A549 (cell line): ENCODE measurements at regions not wholly inside any gene's neighbourhood (a gene's known extent, or its start where the extent isn't known, plus 50 kb on each side); places are given as distances from the start of the nearest gene placed in this dataset.

Experiments
- ATAC-seq, 2 experiments: fragments of 200-7000 bp in 1 of 2; fragments of >200 bp in 1 of 2; cut with Nextera tagmentation in 1 of 2; cut with Tn5 transposase in 1 of 2; 3 replicates each; pipeline versions ENCODE4 v1.8.0 to v1.9.1; 2018 to 2020; ENCODE audit warnings: mild to moderate bottlenecking in 1 of 2, moderate library complexity in 1 of 2
- CTCF ChIA-PET: fragments of 300-600 bp; sonication (Branson Sonifier 250); formaldehyde crosslinking; extraction: SDS; loops from one replicate; lab custom pipeline; 2021; ENCODE audit warnings: antibody characterized with exemption, inconsistent platforms; lab: Yijun Ruan, JAX
- POLR2A ChIA-PET: fragments of 350-600 bp; formaldehyde crosslinking; extraction: SDS; loops from one replicate; lab custom pipeline; 2021; ENCODE audit warnings: antibody characterized with exemption, inconsistent platforms; lab: Yijun Ruan, JAX
- DNase-seq, 2 experiments: peaks; one replicate each; pipeline versions ENCODE4 v3.0.0 to v3.0.0-alpha.2; 2011 to 2016; ENCODE audit warnings: low read depth in 1 of 2, low spot score in 1 of 2
- FAIRE-seq: peaks from 2 replicates; lab custom pipeline; 2011; peaks lifted over from hg19 to GRCh38; lab: Jason Lieb, UNC
- H3K27ac ChIP-seq, 2 experiments: fragments of >200 bp; sonication (Bioruptor Twin); formaldehyde crosslinking; 3 replicates each; pipeline ENCODE4 v1.5.1; 2016 to 2017
- H3K4me1 ChIP-seq: fragments of >200 bp; sonication (Bioruptor Twin); formaldehyde crosslinking; 3 replicates; pipeline ENCODE4 v1.6.1; 2016
- H3K4me2 ChIP-seq: fragments of >200 bp; sonication (Bioruptor Twin); formaldehyde crosslinking; 3 replicates; pipeline ENCODE4 v1.6.1; 2016
- H3K4me3 ChIP-seq: fragments of >200 bp; sonication (Bioruptor Twin); formaldehyde crosslinking; 3 replicates; pipeline ENCODE4 v1.5.1; 2016
- H3K9me3 ChIP-seq: fragments of >200 bp; sonication (Bioruptor Twin); formaldehyde crosslinking; 3 replicates; pipeline ENCODE4 v1.6.1; 2016
- BHLHE40 ChIP-seq: IDR thresholded peaks from 2 replicates; pipeline ENCODE4 v1.6.1; 2012; ENCODE audit warnings: low read depth, low read length, inconsistent platforms
- CEBPB ChIP-seq, 2 experiments: fragments of >200 bp in 1 of 2; sonication (Bioruptor Twin) in 1 of 2; formaldehyde crosslinking in 1 of 2; IDR thresholded peaks; 2 replicates each; pipeline ENCODE4 v1.6.1; 2012 to 2016
- CHD2 ChIP-seq: fragments of 150-350 bp; IDR thresholded peaks from 2 replicates; pipeline ENCODE4 v1.6.1; 2014; ENCODE audit warnings: low read length; ENCODE audit not compliant: partially characterized antibody
- EHF ChIP-seq: fragments of 250-450 bp; sonication (Bioruptor Pico); IDR thresholded peaks from 2 replicates; pipeline ENCODE4 v1.5.0; 2020; ENCODE audit warnings: mild to moderate bottlenecking
- EHMT2 ChIP-seq: fragments of 200-600 bp; sonication (generic); IDR thresholded peaks from 2 replicates; pipeline ENCODE4 v1.6.1; 2016; ENCODE audit warnings: antibody characterized with exemption, low read depth, mild to moderate bottlenecking, moderate library complexity
- EP300 ChIP-seq, 2 experiments: fragments of >200 bp; sonication (Bioruptor Twin); formaldehyde crosslinking; IDR thresholded peaks; 2 replicates in 1 of 2; 3 replicates in 1 of 2; pipeline ENCODE4 v1.6.1; 2016 to 2017
- ESRRA ChIP-seq: fragments of 150-350 bp; IDR thresholded peaks from 2 replicates; pipeline ENCODE4 v1.6.1; 2014; ENCODE audit warnings: mild to moderate bottlenecking, low read length, borderline replicate concordance
- FOSB ChIP-seq: fragments of 250-450 bp; sonication (Bioruptor Pico); IDR thresholded peaks from 2 replicates; pipeline ENCODE4 v1.5.0; 2020; ENCODE audit warnings: mild to moderate bottlenecking, moderate library complexity
- FOXS1 ChIP-seq: fragments of 250-450 bp; sonication (Bioruptor Pico); IDR thresholded peaks from 2 replicates; pipeline ENCODE4 v1.5.0; 2020; ENCODE audit warnings: mild to moderate bottlenecking, moderate library complexity
- HOXA7 ChIP-seq: fragments of 250-450 bp; sonication (Bioruptor Pico); IDR thresholded peaks from 2 replicates; pipeline ENCODE4 v1.5.0; 2020; ENCODE audit warnings: mild to moderate bottlenecking, moderate library complexity
- HOXB13 ChIP-seq: fragments of 250-450 bp; sonication (Bioruptor Pico); IDR thresholded peaks from 2 replicates; pipeline ENCODE4 v1.5.0; 2020; ENCODE audit warnings: low read depth, mild to moderate bottlenecking, moderate library complexity
- HOXB5 ChIP-seq: fragments of 250-450 bp; sonication (Bioruptor Pico); IDR thresholded peaks from 2 replicates; pipeline ENCODE4 v1.5.0; 2020; ENCODE audit warnings: mild to moderate bottlenecking, moderate library complexity
- JUN ChIP-seq, 2 experiments: fragments of >200 bp; sonication (Bioruptor Twin); formaldehyde crosslinking; IDR thresholded peaks; 2 replicates in 1 of 2; 3 replicates in 1 of 2; pipeline ENCODE4 v1.6.1; 2016 to 2017
- JUNB ChIP-seq: fragments of >200 bp; sonication (Bioruptor Twin); formaldehyde crosslinking; IDR thresholded peaks from 2 replicates; pipeline ENCODE4 v1.6.1; 2016
- MAFK ChIP-seq: fragments of 450-650 bp; IDR thresholded peaks from 2 replicates; pipeline ENCODE4 v1.6.1; 2014; ENCODE audit not compliant: partially characterized antibody
- MAZ ChIP-seq: fragments of 150-350 bp; IDR thresholded peaks from 2 replicates; pipeline ENCODE4 v1.6.1; 2014; ENCODE audit warnings: antibody characterized with exemption, low read depth, low read length, borderline replicate concordance
- MYC ChIP-seq: IDR thresholded peaks from 2 replicates; pipeline ENCODE4 v1.6.1; 2012; ENCODE audit warnings: mild to moderate bottlenecking, inconsistent platforms, low read length, improper control_type of control experiment, borderline replicate concordance
- NPAS2 ChIP-seq: fragments of 250-450 bp; sonication (Bioruptor Pico); IDR thresholded peaks from 2 replicates; pipeline ENCODE4 v1.8.0; 2022; ENCODE audit warnings: mild to moderate bottlenecking, moderate library complexity, borderline replicate concordance
- POLR2A ChIP-seq: IDR thresholded peaks from 2 replicates; pipeline ENCODE4 v1.6.1; 2012; ENCODE audit warnings: mild to moderate bottlenecking, low read length
- RAD21 ChIP-seq, 2 experiments: fragments of >200 bp in 1 of 2; sonication (Bioruptor Twin) in 1 of 2; formaldehyde crosslinking in 1 of 2; IDR thresholded peaks in 1 of 2; conservative IDR thresholded peaks in 1 of 2; 2 replicates in 1 of 2; 3 replicates in 1 of 2; pipeline ENCODE4 v1.6.1; 2012 to 2018; ENCODE audit warnings: inconsistent platforms in 1 of 2
- RARB ChIP-seq: fragments of 250-450 bp; sonication (Bioruptor Pico); IDR thresholded peaks from 2 replicates; pipeline ENCODE4 v1.8.0; 2021; ENCODE audit warnings: mild to moderate bottlenecking, moderate library complexity
- RFX5 ChIP-seq: fragments of 450-650 bp; IDR thresholded peaks from 2 replicates; pipeline ENCODE4 v1.7.1; 2014; ENCODE audit warnings: antibody characterized with exemption, mild to moderate bottlenecking, moderate library complexity
- TFCP2L1 ChIP-seq: fragments of 250-450 bp; sonication (Bioruptor Pico); IDR thresholded peaks from 2 replicates; pipeline ENCODE4 v1.5.0; 2021; ENCODE audit warnings: mild to moderate bottlenecking
- TP53 ChIP-seq: fragments of 250-450 bp; sonication (Bioruptor Pico); IDR thresholded peaks from 2 replicates; pipeline ENCODE4 v1.5.0; 2021; ENCODE audit warnings: mild to moderate bottlenecking, moderate library complexity
- ZFP36 ChIP-seq: fragments of 450-650 bp; IDR thresholded peaks from 2 replicates; pipeline ENCODE4 v1.6.1; 2014; ENCODE audit warnings: borderline replicate concordance; ENCODE audit not compliant: partially characterized antibody
- WGBS: methylation state at CpG from one replicate; pipeline ENCODE4 v1.1.6; 2017; ENCODE audit errors: missing lambda C conversion rate; 5-methylcytosine and 5-hydroxymethylcytosine counted together
- TF ChIP-seq, protein P1 (sequence below): fragments of 450-650 bp; IDR thresholded peaks from 2 replicates; pipeline ENCODE4 v1.6.1; 2014; ENCODE audit warnings: antibody characterized with exemption
- TF ChIP-seq, protein P2 (sequence below): IDR thresholded peaks from 2 replicates; pipeline ENCODE4 v1.6.1; 2012; ENCODE audit warnings: low read depth, borderline replicate concordance
- TF ChIP-seq, protein P3 (sequence below): fragments of >200 bp; sonication (Bioruptor Twin); formaldehyde crosslinking; IDR thresholded peaks from 2 replicates; pipeline ENCODE4 v1.6.1; 2016
- TF ChIP-seq, protein P4 (sequence below): IDR thresholded peaks from 2 replicates; pipeline ENCODE4 v1.6.1; 2012
- TF ChIP-seq, protein P5 (sequence below): fragments of >200 bp; sonication (Bioruptor Twin); formaldehyde crosslinking; IDR thresholded peaks from 3 replicates; pipeline ENCODE4 v1.6.1; 2016

DNA sequence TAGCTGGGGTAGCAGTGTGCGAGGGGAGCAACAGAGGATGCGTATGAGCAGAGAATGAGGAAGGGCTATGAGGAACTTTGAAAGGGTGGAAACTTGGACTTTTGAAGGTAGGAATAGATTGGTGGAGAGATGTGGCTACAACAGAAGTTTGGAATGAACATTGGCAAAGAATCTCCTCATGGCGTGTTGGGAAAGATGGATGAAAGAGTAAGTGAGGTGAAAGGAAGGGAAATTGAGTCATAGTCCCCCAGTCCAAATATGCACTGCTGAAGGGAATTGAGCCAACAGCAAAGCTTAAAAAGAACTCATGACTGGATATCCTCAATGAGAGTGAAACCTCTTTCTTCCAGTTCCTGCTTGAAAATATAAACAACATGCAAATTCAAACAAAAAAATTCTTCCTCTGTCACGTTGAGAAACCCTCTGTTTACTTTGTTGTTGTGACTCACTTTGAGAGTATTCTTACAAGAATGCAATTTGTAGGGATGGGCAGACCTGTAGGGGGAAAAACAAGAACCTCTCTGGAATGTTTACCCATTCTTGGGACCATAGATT lies 313.2 kb upstream of the KCNJ16 start (continued):
- TF ChIP-seq FOXS1 (CRISPR knock-in tag) = peak; percentile 94
- TF ChIP-seq RFX5 = no peak
- peak; percentile 43 to 81; a peak in 4 of 5 replicates for TF ChIP-seq RAD21 (conservative IDR thresholded peaks at IDR 0.05 in 1 of 2, IDR thresholded peaks at IDR 0.05 in 1 of 2)
- TF ChIP-seq, protein P1, sequence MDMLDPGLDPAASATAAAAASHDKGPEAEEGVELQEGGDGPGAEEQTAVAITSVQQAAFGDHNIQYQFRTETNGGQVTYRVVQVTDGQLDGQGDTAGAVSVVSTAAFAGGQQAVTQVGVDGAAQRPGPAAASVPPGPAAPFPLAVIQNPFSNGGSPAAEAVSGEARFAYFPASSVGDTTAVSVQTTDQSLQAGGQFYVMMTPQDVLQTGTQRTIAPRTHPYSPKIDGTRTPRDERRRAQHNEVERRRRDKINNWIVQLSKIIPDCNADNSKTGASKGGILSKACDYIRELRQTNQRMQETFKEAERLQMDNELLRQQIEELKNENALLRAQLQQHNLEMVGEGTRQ = peak; percentile 44; the same call in 1 of the 2 replicates
- no peak for TF ChIP-seq MAFK
- peak; percentile 68; the same call in 1 of the 2 replicates for TF ChIP-seq HOXA7 (CRISPR knock-in tag)
- TF ChIP-seq CHD2 = no peak
- TF ChIP-seq, protein P2, sequence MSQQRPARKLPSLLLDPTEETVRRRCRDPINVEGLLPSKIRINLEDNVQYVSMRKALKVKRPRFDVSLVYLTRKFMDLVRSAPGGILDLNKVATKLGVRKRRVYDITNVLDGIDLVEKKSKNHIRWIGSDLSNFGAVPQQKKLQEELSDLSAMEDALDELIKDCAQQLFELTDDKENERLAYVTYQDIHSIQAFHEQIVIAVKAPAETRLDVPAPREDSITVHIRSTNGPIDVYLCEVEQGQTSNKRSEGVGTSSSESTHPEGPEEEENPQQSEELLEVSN = no peak
- peak; percentile 97 to 98 for TF ChIP-seq CEBPB (IDR thresholded peaks at IDR 0.05)
- TF ChIP-seq, protein P3, sequence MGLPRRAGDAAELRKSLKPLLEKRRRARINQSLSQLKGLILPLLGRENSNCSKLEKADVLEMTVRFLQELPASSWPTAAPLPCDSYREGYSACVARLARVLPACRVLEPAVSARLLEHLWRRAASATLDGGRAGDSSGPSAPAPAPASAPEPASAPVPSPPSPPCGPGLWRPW = peak; percentile 96
- no peak; the same call in none of the 2 replicates for TF ChIP-seq RARB
- TF ChIP-seq EHF = peak; percentile 80; the same call in 1 of the 2 replicates
- peak; percentile 96 to 97 for TF ChIP-seq EP300 (IDR thresholded peaks at IDR 0.05)
- TF ChIP-seq, protein P4, sequence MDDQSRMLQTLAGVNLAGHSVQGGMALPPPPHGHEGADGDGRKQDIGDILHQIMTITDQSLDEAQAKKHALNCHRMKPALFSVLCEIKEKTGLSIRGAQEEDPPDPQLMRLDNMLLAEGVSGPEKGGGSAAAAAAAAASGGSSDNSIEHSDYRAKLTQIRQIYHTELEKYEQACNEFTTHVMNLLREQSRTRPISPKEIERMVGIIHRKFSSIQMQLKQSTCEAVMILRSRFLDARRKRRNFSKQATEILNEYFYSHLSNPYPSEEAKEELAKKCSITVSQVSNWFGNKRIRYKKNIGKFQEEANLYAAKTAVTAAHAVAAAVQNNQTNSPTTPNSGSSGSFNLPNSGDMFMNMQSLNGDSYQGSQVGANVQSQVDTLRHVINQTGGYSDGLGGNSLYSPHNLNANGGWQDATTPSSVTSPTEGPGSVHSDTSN = peak; percentile 67; the same call in 1 of the 2 replicates
- TF ChIP-seq HOXB5 (CRISPR knock-in tag) = peak; percentile 86
- TF ChIP-seq JUNB = peak; percentile 99

DNA sequence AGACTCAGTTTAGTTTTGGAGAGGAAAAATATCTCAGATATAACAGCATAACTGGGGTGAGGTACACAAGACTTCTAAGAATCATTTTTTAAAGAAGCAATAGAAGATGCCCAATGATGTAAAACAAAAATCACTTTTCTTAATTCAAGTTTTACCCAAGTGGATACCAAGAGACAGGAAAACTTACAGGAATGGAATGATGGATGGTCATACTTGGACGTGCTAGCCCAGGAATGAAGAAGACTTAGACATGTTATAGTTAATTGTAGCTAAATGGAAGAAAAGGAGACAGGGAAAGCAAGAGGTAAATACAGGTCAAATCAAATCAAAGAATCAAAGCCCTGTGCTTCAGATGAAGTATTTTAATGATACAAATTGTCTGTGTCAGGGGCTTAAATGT lies 312.7 kb upstream of the KCNJ16 start:
- Histone ChIP-seq H3K4me1 (peaks cover 49% of the 10 kb centered on the region), H3K4me2 (peak overlapping the region; percentile 75), H3K4me3 (no peak overlapping the region), H3K9me3 (no peaks in the 10 kb centered on the region), H3K27ac (peak overlapping the region; percentile 82 to 86)
- DNase-seq = peak in 1 of 2 experiments; percentile 66
- ChIA-PET CTCF (interaction anchor here (1.1 to 1.3 kb wide), 4 partner anchors 16 to 194 kb away, joined by 3 to 6 read pairs (median 5); no protein-coding TSS in a partner anchor), POLR2A (interaction anchor here (0.7 kb wide), 2 partner anchors 154 to 343 kb away, joined by 3 read pairs; no protein-coding TSS in a partner anchor)
- FAIRE-seq = peak; percentile 49
- WGBS = 0% methylated on average over 1 of the region's 1 CpG
- peak; percentile 38 to 63; a peak in 4 of 6 replicates for ATAC-seq
- no peak for TF ChIP-seq HOXB13 (CRISPR knock-in tag)
- no peak for TF ChIP-seq TFCP2L1
- TF ChIP-seq MAZ = no peak
- TF ChIP-seq NPAS2 (CRISPR knock-in tag) = no peak
- TF ChIP-seq JUN (IDR thresholded peaks at IDR 0.05) = peak in 1 of 2 experiments; percentile 15; a peak in 3 of 5 replicates
- TF ChIP-seq, protein P1 = no peak
- no peak for TF ChIP-seq EHMT2
- no peak for TF ChIP-seq RARB
- peak; percentile 61; the same call in 1 of the 2 replicates for TF ChIP-seq HOXB5 (CRISPR knock-in tag)
- TF ChIP-seq ZFP36 = no peak
- no peak for TF ChIP-seq MYC
- no peak for TF ChIP-seq TP53 (CRISPR knock-in tag)
- TF ChIP-seq ESRRA = no peak
- TF ChIP-seq RAD21 (conservative IDR thresholded peaks at IDR 0.05 in 1 of 2, IDR thresholded peaks at IDR 0.05 in 1 of 2) = no peak; a peak in 1 of 5 replicates
- no peak for TF ChIP-seq CEBPB (IDR thresholded peaks at IDR 0.05)
- TF ChIP-seq BHLHE40 = no peak
- no peak for TF ChIP-seq POLR2A
- peak; percentile 45; the same call in 1 of the 2 replicates for TF ChIP-seq FOSB
- TF ChIP-seq, protein P5, sequence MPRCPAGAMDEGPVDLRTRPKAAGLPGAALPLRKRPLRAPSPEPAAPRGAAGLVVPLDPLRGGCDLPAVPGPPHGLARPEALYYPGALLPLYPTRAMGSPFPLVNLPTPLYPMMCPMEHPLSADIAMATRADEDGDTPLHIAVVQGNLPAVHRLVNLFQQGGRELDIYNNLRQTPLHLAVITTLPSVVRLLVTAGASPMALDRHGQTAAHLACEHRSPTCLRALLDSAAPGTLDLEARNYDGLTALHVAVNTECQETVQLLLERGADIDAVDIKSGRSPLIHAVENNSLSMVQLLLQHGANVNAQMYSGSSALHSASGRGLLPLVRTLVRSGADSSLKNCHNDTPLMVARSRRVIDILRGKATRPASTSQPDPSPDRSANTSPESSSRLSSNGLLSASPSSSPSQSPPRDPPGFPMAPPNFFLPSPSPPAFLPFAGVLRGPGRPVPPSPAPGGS = no peak
